ENCODE measurements at regions not wholly inside any gene's neighbourhood (a gene's known extent, or its start where the extent isn't known, plus 50 kb on each side); places are given as distances from the start of the nearest gene placed in this dataset.

DNA sequence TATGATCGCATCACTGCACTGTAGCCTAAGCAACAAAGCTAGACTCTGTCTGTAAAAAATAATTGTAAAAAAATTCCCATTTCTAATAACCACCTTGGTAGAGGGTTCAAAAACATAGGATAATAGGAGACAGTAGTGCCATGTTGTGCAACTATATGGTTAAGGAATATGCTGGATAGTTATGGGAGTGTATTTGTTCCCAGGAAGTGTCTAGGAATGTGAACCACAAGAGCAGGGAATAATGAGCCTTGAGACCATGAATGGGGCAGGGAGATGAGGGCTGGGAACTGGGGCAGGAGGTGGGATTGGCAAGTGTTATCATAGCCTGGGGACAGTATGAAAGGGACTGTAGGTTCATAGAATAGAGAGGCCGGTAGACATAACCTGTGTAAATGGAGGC is 50.4 kb downstream of the RUSC2 start:
- TF ChIP-seq, protein P1, sequence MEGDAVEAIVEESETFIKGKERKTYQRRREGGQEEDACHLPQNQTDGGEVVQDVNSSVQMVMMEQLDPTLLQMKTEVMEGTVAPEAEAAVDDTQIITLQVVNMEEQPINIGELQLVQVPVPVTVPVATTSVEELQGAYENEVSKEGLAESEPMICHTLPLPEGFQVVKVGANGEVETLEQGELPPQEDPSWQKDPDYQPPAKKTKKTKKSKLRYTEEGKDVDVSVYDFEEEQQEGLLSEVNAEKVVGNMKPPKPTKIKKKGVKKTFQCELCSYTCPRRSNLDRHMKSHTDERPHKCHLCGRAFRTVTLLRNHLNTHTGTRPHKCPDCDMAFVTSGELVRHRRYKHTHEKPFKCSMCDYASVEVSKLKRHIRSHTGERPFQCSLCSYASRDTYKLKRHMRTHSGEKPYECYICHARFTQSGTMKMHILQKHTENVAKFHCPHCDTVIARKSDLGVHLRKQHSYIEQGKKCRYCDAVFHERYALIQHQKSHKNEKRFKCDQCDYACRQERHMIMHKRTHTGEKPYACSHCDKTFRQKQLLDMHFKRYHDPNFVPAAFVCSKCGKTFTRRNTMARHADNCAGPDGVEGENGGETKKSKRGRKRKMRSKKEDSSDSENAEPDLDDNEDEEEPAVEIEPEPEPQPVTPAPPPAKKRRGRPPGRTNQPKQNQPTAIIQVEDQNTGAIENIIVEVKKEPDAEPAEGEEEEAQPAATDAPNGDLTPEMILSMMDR (conservative IDR thresholded peaks at IDR 0.05; ENCODE audit: low read depth), result no peak
- CTCF ChIA-PET, result no interaction called here
- POLR2A ChIA-PET (ENCODE audit: low non-redundant PET), result no interaction called here
- H3K27ac ChIP-seq, result no peak overlapping the region
- no peak for DNase-seq (ENCODE audit: low spot score)

DNA sequence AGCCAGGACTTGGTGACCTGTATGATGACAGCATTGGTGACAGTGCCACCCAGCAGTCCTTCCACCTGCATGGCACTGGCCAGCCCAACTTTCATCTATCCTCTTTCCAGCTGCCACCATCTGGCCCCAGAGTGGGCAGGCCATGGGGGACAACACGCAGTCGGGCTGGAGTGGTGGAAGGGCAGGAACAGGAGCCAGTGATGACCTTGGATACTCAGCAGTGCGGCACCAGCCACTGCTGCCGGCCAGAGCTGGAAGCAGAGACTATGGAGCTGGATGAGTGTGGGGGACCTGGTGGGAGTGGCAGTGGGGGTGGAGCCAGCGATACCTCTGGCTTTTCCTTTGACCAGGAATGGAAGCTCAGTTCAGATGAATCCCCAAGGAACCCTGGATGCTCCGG is 56.9 kb downstream of the RUSC2 start:
- TF ChIP-seq, protein P1 (conservative IDR thresholded peaks at IDR 0.05; ENCODE audit: low read depth), result no peak
- CTCF ChIA-PET, result interaction anchor here (1.1 kb wide), 1 partner anchor 100 kb away, joined by 3 read pairs; no protein-coding TSS in a partner anchor

DNA sequence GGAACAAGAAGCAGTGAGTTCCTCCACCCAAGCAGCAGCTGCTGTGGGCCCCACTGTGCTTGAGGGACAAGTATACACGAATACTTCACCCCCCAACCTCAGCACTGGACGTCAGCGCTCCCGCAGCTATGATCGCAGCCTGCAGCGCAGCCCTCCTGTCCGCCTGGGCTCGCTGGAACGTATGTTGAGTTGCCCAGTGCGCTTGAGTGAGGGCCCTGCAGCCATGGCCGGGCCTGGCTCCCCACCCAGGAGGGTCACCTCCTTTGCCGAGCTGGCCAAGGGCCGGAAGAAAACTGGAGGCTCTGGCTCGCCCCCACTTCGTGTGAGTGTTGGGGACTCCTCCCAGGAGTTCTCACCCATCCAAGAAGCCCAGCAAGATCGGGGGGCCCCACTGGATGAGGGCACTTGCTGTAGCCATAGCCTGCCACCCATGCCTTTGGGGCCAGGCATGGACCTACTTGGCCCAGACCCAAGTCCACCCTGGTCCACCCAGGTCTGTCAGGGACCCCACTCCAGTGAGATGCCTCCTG is 57.1 kb upstream of the TESK1 start:
- no peak for DNase-seq (ENCODE audit: low spot score)
- TF ChIP-seq, protein P1 (conservative IDR thresholded peaks at IDR 0.05; ENCODE audit: low read depth), result no peak
- CTCF ChIA-PET, result interaction anchor here (0.7 kb wide), 1 partner anchor 431 kb away, joined by 3 read pairs; no protein-coding TSS in a partner anchor
- POLR2A ChIA-PET (ENCODE audit: low non-redundant PET), result no interaction called here
- peak overlapping the region; percentile 14 for H3K27ac ChIP-seq

More for the DNA sequence above, 56.9 kb downstream of the RUSC2 start:
- POLR2A ChIA-PET (ENCODE audit: low non-redundant PET), result no interaction called here
- H3K27ac ChIP-seq, result peak overlapping the region; percentile 2; the same call in 1 of the 2 replicates
- no peak for DNase-seq (ENCODE audit: low spot score)

DNA sequence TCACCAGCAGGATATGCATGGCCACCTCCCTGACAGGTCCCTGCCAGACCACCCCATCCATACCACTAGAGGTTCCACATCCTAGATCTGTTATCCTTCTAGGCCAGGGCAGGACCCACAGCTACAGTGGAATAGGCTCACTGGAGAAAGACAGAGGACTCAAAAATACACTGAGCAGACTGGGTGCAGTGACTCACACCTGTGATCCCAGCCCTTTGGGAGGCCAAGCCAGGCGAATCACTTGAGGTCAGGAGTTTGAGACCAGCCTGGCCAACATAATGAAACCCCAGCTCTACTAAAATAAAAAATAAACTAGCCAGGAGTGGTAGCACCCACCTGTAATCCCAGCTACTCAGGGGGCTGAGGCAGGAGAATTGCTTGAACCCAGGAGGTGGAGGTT is 56.5 kb upstream of the TESK1 start:
- TF ChIP-seq, protein P1 (conservative IDR thresholded peaks at IDR 0.05; ENCODE audit: low read depth), result no peak
- POLR2A ChIA-PET (ENCODE audit: low non-redundant PET), result no interaction called here
- H3K27ac ChIP-seq, result peak overlapping the region; percentile 14
- CTCF ChIA-PET, result interaction anchor here (0.5 to 0.7 kb wide), 2 partner anchors 70 to 432 kb away, joined by 3 read pairs; no protein-coding TSS in a partner anchor
- no peak for DNase-seq (ENCODE audit: low spot score)

DNA sequence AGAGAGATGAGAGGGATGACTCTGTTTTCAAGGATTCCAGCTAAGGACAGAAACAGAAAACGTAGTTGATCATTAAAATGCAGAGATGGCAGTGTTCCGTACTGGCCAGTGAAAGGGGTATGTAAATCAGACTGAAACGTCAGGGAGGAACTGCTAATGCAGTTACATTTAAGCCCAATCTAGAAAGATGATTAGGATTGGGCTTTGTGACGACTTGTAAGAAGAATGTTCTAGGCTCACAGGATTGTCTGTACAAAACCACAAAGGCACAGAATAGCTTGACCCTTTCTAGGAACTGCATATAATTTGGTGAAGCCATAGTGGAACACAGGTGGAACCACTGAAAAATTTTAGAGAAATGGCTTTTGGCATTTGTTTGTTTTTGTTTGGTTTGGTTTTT is 55.6 kb upstream of the TESK1 start:
- H3K27ac ChIP-seq, result no peak overlapping the region
- no peak for DNase-seq (ENCODE audit: low spot score)
- TF ChIP-seq, protein P1 (conservative IDR thresholded peaks at IDR 0.05; ENCODE audit: low read depth), result no peak
- ChIA-PET CTCF (interaction anchor here (0.6 kb wide), 1 partner anchor 1047 kb away, joined by 3 read pairs; no protein-coding TSS in a partner anchor), POLR2A (ENCODE audit: low non-redundant PET) (no interaction called here)

DNA sequence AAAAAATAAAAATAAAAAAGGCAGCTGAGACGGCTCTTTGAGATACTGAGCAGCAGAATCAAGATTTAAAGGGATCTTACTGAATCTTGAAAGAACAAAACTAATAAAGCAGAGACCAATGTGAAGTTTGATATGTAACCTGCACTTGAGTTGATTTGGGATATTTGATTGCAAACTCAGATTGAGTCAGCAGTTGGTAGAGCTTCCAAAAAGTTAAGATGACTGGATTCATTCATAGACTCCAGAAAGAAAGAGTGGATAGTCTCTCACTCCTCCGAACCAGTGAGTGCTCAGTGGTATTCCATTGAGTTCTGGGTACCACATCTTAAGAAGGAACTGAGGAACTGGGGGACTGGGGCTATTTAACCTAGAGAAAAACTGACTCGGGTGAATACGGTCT is 52.7 kb upstream of the TESK1 start:
- DNase-seq (ENCODE audit: low spot score), result no peak
- TF ChIP-seq, protein P1 (conservative IDR thresholded peaks at IDR 0.05; ENCODE audit: low read depth), result no peak
- ChIA-PET POLR2A (ENCODE audit: low non-redundant PET) (no interaction called here), CTCF (interaction anchor here (0.6 to 0.9 kb wide), 2 partner anchors 68 to 71 kb away, joined by 3 to 7 read pairs; no protein-coding TSS in a partner anchor)
- H3K27ac ChIP-seq, result peak overlapping the region; percentile 31
